GM18907 (cell line): ENCODE measurements at regions not wholly inside any gene's neighbourhood (a gene's known extent, or its start where the extent isn't known, plus 50 kb on each side); places are given as distances from the start of the nearest gene placed in this dataset.
"Not testable (repeated sequence)": the region's sequence is repeated elsewhere in the genome, so short reads cannot be mapped to it uniquely, and the experiment has no call there.

Source experiments
- ATAC-seq: cut with Tn5 transposase; IDR thresholded peaks from one replicate; pipeline ENCODE4 v1.9.1; 2021; ENCODE audit warnings: mild to moderate bottlenecking, moderate library complexity; ENCODE audit not compliant: unreplicated experiment

DNA sequence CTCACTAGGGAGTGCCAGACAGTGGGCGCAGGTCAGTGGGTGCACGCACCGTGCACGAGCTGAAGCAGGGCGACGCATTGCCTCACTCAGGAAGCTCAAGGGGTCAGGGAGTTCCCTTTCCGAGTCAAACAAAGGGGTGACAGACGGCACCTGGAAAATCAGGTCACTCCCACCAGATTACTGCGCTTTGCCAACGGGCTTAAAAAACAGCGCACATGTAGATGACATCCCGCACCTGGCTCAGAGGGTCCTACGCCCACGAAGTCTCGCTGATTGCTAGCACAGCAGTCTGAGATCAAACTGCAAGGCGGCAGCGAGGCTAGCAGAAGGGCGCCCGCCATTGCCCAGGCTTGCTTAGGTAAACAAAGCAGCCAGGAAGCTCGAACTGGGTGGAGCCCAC, 428.5 kb upstream of the SLC39A10 start:
- not testable (repeated sequence) for ATAC-seq

DNA sequence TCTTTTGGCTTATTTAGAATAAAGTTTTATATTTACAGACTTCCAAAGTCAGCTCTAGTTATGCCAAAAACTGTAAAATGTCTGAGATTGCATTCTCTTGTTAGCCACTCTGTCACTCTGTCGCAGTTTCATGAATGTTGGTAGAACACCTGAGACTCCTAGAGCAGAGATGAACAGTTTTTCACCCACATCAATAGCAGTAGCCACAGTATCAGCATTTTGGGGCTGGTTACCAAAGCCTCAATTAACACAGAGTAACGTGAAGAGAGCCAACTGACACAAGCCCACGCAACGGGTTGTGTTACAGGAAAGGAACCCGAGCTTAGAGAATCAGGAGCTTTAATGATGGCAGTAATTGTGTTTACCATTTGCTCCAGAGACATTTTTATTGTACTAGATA, 443.0 kb upstream of the SLC39A10 start:
- ATAC-seq: no peak

DNA sequence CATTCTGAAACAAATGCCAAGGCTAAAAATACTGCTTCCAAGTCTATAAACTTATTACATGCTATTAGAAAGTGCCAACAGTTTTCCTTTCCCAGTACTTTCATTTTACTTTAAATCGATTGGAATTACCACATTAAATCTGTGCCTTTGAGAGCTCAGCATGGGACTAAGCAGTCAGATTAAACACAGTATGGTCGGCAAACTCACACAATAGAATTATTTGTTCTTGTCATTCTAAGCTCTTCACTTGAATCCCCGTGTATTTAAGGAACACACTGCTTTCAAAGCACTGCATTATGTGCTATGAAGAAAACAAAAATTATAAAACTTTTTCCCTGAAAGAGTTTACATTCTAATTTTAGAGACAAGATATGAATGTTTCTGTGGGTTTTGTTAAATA, 444.4 kb upstream of the SLC39A10 start:
- ATAC-seq: no peak

DNA sequence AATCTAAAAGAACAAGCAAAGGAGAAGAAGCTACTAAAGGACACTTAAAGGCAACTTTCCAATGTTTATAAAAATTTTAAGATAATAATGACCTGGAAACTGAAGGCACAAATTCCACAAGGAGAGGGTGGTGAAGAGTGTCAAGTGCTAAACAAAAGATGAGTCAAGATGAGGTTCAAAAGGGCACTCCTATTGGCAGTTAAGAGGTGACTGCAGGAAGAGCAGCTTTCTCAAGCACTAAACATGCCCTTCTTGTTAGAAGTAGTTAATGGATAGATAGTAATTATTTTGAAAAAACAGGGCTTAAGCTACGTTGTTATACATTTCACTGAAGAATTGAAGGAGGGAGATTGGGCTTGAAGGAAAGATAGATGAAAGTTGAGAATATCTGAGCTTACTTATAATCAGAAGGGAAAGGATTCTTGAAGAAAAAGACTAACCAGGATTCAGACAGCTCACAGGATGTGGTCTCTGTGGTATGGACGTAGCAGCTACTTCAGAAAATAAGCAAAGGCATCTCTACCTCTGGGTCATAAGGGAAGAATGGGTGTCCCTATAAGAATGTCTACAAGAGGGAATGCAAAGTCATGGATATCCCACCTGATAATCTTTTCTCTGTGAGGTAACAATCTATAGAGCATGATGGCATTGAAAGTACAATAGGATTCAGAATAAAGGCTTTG, 454.7 kb upstream of the SLC39A10 start:
- peak; percentile 70 for ATAC-seq

DNA sequence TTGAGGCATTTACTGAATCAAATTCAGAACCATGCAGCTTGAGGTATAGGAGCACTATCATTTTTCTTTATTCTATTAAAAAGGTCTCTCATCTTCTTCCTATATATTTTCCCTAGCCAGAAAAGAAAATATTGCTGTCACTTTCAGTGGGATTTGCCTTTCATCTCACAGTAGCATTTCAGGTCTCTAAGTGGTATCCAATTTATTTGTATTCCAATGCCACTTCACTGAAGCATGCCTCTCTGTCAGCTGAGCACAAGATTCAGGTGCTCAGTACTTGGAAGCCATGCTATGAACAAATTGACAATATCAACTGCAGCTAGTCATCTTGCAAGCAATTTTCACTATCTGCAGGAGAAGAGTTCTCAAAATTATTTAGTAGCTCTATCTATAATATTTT, 457.2 kb upstream of the SLC39A10 start:
- ATAC-seq: no peak

DNA sequence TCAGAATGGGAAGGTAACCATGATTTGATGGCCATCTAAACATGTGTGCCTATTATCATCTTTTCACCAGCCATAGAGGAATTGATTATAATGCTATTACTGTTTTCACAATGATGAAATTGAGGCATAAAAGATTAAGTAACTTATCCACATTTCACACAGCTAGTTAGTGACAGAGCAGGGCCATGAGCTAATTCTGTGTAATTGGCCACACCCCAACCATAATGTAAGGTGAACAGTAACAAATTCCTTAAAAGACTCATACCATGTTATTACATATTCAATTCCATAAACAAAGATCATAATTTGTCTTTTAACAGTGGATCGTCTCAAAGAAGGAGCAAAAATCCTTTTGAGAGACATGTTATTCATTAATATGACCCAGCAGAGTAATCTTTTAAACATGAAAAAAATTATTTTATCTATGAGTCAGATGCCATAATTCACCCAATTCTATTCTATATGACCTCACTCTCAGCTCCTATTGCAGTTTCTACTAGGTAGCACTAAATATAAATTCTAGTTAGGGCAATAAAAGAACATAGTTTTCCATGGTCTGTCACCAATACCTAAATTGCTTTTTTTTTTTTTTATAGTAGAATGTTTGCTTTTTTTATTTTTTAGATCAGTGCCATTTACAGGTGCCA, 475.8 kb upstream of the SLC39A10 start:
- ATAC-seq: no peak

DNA sequence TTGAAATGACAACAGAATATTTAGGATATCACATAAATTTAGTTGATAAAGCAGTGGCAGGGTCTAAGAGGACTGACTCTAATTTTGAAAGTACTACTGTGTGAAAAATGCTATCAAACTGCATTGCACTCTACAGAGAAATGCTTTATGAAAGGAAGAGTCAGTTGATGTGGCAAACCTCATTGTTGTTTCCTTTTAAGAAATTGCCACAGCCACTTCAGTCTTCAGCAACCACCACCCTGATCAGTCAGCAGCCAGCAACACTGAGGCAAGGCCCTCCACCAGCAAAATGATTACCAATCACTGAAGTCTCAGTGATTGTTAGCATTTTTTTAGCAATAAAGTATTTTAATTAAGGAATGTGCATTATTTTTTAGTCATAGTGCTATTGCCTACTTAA, 488.7 kb upstream of the SLC39A10 start:
- ATAC-seq: no peak

DNA sequence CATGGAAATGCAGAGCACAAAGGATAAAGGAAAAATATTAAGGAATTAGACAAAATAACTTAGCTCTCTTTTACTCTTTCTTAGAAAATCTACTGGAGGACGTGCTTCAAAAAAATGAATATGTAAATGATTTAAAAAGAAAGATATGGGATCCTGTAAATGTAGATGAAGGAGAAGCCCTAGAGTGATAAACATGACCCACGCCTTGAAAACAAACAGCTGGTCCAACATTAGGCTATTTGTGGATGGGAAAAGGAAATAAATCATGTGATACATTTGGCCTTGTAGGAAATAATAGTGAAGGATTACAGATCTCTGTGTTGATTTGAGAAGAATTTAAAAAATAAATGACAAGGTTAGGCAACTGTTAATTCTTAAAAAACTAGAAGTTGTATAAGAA, 492.1 kb upstream of the SLC39A10 start:
- ATAC-seq: no peak

DNA sequence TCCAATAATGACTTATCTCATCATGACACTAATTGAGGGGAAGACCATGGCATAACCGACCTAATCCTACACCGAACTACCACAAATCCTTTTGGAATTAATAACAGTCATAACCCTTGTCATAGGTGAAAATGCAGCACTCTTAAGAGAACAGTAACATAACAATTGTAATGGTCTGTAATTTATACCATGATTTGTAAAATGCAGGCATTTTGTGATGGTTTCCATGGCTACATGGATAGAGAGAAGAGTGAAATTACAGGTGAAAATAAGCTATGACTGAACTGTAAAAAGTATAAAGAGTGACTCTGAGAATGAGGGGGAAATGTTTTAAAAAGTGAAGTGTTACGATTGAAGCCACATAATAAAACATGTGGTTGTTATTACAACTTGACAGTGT, 494.1 kb upstream of the SLC39A10 start:
- ATAC-seq: no peak

DNA sequence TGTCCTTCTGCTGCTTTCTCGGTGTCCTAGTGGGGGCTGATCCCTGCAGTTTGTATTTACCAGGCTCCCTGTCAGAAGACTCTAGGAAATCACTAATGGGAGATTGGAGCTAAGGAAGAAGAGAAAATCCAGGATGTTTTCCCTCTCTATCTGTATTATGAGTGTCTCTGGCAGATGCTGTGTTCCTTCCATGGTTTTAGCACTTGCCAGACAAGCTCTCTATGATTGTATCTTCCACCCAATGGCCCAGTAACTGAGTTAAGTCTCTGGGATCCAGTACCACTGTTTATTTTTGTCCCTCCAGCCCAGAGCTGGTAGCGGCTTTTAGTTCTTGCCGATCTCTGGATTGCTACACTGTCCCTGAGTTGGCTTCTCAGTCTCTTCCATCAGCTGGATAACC, 494.8 kb upstream of the SLC39A10 start:
- ATAC-seq: no peak

DNA sequence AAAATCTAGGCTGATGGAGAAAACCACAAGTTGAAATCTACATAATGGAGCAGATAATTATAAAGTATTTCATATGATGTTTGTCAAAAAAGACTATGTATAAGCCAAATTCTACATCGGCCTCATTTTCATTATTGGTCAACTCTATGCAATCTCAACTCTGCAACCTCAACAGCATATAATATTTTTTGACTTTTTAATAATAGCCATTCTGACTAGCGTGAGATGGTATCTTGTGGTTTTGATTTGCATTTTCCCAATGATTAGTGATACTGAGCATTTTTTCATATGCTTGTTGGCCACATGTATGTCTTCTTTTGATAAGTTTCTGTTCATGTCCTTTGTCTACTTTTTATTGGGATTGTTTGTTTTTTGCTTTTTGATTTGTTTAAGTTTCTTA, 496.1 kb upstream of the SLC39A10 start:
- no peak for ATAC-seq

DNA sequence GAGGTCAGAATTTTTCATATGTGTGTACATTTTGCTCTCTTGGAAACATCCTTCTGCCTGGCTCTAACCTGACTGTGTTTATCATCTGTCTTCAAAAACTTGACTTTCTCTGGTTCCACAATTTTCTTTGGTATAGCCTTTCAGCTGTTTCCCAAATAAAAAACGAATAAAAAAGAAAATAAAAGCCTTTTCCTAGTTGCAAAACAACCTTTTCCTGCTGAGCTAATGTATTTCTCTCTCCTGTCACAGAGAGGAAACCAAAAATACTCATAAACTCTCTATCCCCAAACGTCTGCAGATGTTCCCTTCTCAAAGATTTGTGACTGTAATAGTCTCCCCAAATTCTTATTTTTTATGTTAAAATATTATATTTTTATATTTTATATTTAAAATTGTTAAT, 505.3 kb upstream of the SLC39A10 start:
- no peak for ATAC-seq

DNA sequence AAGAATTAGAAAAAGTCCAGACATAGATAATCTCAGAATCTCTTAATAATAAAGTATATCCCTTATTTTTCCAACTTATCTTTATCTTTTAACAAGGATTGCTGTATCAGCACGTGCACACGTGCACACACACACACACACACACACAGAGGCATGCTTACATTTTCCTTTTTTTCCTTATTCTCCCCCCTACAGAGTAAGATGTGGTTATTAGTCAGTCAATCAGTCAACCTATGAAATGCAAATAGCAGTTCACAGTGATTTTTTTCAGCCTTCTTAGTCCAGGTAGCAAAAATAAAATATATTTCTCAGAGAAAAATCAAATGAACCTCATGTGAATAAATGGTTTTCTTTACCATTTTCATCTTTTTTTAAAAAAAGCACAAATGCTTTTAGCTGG, 506.2 kb upstream of the SLC39A10 start:
- no peak for ATAC-seq

DNA sequence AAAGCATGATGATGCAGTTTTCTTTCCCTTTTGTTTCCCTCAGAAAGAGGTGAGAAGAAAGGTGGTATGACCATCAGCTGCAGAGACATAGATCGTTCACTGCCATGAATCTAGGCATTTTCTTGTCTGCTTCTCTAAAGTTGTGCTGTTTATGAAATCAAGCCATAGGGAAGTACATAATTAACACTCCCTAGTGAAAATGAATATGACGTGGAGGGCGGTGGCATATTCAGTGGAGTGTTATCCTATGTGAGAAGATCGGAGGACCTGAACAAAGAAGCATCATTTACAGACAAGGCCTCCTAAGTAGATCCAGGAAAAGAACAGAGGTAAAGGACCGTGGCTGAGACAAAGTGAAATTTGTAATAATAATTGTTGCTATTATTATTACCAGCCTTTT, 509.0 kb upstream of the SLC39A10 start:
- no peak for ATAC-seq

DNA sequence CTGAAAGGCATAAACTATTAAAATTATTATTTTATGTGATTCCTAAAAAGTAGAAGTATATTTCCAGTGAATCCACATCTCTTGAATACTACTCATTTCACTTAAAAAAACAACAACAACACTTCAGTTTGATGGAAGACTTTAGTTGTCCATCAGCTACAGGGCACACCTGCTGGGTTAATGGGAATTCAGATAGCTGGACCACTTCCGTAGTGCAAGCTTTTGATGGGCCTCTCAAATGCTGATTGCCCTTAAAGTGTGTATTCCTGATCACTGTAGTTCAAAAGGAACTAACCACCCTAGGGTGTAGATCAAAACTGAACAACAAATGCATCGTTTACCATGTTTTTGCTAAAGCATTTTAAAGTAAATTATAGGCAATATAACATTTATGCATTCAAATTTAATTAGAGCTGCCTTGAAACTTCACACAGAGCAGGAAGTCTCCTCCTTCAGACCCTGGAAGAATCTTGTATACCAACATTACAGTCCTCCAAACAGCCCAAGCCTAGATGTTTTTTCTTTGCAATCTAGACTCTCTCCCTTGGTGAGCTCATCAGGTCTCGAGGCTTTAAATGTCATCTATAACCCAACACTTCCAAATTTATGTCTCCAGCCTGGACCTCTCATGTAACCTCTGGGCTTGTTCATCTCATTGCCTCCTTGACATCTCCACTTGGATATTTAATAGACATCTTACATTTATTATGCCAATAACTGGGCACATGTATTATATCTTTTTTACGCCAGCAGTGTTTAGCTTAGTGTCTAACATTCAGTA, 510.1 kb upstream of the SLC39A10 start:
- no peak for ATAC-seq

DNA sequence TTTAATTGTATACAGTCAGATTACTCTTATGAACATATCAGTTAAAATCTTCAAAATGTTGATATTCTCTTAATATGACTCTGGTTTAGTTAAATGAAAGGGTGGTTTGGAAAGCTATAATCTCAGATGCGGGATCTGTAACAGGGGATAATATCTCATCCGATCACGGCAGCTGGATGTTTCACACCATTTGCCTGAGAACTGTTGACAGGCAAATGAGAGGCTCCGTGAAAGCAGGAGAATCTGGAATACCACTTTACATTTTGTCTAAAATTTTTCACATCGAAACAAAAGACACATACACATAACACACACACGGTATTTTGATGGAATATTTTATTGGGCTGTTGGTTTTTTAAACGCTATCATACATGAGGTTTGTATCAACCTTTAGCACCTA, 518.6 kb upstream of the SLC39A10 start:
- ATAC-seq: no peak

DNA sequence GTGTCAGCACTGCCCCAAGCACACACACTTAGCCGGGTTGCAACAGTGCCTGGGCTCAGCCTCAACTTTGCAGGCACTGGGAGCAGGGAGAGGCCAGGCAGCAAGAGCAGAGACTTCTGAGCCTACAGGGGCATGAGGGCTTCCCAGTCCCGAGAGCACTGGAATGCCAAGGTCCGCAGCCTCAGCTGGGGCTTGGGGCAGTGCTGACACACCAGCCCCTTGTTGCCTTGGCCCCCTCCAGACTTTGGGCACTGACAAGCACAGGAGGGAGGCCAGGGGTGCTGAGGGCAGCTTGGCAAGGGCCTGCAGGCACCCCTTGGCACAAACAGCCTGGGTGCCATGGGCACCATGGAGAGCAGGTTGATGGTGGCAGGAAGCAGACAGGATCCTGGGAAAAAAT, 531.1 kb upstream of the SLC39A10 start:
- not testable (repeated sequence) for ATAC-seq

DNA sequence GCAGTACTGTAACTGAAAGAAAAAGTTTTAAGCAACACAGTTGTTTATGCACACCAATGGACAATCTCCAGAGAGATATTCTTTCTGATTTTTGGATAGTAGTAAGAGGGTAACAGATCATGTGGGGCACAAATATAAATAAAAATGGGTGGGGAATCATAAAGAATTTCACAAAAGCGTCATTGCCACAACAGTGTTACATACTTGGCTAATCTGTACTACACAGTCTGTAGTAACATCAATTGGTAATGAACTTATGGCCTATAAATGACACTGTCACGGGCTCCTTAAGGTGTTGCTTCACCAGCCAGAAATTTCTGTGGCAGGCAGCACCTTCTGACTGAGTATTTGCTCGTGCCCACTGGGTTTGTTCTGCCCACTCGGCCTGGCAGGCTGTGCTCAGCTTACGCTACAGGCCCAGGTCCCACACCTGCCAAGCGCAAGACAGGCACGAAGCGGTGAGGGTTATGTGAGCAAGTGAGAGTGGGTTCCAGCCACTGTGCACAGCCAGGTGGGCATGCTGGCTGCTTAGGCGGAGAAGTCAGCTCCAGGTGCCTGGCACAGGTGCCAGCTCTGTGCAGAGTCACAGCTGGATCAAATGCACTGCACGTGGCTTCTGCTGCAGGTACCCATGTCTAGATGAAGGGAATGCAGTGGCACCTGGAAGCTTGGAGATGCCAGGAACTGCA, 532.5 kb upstream of the SLC39A10 start:
- ATAC-seq: no peak

DNA sequence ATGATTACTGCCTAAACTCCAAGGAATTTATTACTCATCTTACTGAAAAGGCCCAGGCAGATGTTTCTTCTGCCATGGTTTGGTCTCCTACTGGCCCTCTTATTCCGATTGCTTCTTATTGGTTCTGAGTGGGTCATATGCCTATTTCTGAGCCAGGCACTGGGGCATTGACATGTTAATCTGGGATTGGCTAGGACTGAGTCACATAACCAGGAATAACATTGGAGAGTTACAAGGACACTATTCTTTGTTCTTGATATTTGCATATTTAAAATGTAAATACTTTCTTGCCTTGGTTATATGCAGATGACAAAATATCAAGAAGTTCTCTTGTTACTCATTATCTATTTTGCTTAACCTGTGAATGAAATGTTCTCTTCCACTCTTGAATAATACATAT, 534.4 kb upstream of the SLC39A10 start:
- ATAC-seq: no peak

DNA sequence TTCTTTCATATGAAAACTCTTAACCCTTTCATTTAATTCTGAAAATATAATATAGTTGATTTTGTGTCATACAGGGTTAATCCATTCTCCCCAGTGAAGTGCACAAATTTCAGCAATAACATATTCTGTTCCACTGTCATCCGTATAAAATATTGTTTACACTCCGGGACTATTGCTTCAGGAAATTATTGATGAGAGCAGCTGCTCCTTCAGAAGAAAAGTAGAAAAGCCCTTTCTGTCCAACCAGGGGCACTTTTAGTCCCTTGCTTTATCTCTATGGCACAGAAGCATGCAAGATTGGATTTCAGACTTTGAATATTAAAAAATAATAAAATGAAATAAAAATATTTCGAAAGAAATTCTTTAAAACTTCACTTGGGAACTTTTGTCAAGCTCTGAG, 535.7 kb upstream of the SLC39A10 start:
- no peak for ATAC-seq

DNA sequence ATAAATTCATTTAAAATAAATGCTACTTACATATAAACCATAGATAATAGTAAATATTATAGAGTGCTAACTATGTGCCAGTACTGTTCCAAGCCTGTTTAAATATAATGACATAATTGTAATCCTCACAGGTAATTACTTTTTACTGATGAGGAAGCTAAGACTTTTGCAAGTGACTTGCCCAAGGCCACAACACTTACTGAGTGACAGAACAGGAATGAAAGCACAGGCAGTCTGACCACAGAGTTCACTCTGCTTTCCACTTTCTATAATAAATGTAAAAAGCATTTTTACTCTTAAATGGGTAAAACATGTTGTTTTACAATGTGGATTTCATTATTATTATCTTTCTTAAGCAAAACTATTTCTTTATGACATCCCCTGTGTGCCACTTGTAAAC, 537.8 kb upstream of the SLC39A10 start:
- ATAC-seq: no peak

DNA sequence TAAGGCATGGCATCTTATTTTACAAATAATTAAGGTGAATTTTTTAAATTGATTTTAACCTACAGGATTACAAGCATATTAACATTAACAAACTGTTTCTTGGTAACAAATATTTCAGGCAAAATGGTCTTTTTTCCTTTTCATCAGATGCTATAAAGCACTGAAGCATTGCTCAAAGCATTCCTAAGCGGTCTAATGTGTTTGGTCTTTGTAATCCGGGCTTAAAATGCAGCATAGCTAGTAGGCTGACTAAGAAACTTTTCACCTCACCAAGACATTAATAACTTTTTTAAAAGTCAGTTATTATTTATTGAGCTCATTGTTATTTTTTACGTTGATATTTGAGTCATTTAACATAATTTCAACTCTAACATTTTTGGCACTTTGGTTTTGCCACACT, 538.8 kb upstream of the SLC39A10 start:
- ATAC-seq: no peak
